PC-3 (cell line): ENCODE measurements at regions not wholly inside any gene's neighbourhood (a gene's known extent, or its start where the extent isn't known, plus 50 kb on each side); places are given as distances from the start of the nearest gene placed in this dataset.

Source experiments
- CTCF ChIP-seq: fragments of 300-600 bp; sonication (generic); conservative IDR thresholded peaks from 2 replicates; pipeline ENCODE4 v1.5.1; 2017; ENCODE audit warnings: antibody characterized with exemption, low read depth, mild to moderate bottlenecking, low read length
- EZH2 ChIP-seq: fragments of 300-600 bp; sonication (generic); IDR thresholded peaks from one replicate; pipeline ENCODE4 v1.6.1; 2017; ENCODE audit warnings: antibody characterized with exemption, mild to moderate bottlenecking, low read length; ENCODE audit not compliant: unreplicated experiment

- TF ChIP-seq CTCF (no peak), EZH2 (no peak)
Observed at GRCh38 chr13:74847966-74848365, 634.0 kb downstream of the TBC1D4 start.
